ENCODE measurements at regions not wholly inside any gene's neighbourhood (a gene's known extent, or its start where the extent isn't known, plus 50 kb on each side); places are given as distances from the start of the nearest gene placed in this dataset.

DNA sequence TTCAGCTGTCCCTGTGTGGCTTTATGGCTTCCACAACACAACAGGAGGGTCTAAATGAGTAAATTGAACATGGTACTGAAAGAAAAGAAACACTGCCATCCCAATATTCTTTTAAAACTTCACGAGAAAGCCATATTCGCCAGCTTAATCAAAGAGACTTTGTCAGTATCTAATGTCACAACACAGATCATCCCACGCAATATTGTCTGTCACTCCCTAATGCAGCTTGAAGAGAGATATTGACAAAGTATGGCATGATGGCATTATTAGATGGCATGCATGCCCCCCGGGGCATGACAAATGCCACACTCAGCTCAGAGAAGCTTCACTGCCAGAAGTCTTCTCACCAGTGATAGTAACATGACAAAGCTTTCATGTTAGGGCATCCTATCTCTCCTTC lies 197.8 kb downstream of the TTC8 start:
- no peak for DNase-seq

DNA sequence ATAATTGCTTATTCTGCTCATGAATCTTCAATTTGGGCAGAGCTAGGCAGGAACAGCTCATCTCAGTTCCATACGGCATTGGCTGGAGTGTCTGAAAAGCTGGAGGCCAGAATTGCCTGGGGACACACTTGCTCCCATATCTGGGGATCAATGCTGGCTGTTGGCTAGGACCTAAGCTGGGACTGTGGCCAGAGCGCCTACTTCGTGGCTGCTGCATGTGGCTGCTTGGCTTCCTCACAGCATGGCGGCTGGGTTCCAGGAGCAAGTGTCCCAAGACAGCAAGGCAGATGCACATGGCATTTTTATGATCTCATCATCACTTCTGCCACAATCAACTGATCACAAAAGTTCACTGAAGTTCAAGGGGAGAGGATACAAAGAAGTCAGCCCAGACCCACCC lies 200.2 kb downstream of the TTC8 start:
- DNase-seq = no peak

DNA sequence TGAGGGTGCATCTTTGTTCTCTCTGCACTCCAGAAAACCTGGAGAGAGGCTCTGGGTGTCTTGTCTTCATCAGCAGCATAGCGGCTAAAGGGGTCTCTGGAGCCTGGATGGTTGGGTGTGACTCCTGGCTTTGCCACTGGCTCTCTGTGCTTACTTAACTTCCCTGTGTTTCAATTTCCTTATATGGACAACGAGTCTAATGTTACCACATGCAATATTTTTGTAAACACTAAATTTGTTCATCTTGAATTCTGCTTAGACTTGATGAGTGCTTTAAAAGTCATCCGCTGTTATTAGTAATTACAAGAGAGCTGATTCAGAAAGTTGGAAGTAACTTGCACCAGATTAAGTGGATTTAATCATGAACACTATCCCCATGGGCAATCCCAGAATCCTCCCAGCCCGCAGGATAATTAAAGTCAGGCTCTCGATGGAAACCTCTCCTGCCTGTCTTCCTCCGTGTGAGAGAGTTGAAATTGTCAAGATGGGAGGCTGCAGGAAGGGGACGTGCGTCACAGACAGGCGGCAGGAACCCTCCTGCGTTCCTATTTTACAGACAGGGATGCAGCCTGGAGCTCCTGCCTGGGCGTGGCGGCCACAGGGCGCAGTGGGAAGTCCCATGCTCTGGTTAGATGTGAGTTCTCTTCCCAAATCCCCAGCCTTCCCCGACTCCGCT lies 201.2 kb downstream of the TTC8 start:
- no peak for DNase-seq

DNA sequence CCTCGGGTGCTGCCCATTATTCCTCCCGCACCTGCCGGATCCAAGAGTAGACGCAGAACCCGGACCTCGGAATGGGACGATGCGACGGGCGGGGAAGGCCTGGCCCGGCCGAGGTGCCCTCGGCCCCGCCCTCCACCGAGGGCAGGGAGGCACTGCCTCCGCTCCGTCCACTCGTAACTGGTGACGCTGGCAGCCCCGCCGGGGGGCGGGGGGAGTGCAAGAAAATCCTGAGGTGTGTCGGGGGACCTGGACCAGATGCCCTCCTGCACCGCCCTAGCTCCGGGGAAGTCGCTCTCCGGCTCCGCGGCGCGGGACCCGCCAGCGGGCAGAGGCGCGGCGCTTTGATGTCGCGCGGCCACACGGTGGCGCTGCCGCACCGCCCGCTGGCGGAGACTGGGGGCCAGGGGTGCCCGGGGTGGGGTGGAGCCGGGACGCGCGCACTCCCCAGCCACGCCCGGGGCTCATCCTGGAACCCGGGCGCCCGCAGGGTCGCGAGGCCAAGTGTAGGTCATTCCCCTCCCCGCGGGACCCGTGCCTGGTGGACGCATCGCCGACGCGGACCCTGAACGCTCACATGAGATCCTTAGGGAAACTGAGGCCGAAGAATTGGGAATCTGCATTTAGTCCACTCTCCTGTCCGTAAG lies 202.8 kb downstream of the TTC8 start:
- DNase-seq = no peak

DNA sequence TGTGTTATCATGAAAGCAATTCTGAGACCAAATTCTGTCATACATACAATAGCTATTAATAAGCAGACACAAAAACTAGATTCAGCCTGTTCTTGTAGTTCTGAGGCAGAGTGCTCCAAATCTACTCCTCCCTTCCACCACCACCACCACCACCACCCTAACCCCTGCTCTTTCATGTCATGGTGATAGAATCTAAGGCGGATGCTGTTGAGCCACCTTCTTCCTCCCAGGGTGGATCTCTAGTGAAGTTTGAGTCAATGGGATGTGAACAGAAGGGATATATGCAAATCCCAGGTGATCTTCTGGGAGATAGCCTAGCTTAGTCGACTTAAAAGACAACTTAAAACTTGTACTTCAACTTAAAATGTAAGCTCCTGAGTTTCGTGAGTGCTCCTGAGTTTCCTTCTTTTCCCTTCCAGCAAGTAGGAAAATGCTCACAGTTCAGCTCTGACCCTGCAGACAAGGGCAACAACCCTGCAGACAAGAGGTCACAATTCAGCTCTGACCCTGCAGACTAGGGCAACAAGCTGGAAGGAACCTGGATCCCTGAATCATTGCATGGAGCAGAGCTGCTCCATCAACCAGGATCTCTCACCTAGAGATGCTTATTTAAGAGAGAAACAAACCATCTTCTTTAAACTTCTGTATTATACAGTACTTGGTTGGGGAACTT lies 204.1 kb downstream of the TTC8 start:
- no peak for DNase-seq

DNA sequence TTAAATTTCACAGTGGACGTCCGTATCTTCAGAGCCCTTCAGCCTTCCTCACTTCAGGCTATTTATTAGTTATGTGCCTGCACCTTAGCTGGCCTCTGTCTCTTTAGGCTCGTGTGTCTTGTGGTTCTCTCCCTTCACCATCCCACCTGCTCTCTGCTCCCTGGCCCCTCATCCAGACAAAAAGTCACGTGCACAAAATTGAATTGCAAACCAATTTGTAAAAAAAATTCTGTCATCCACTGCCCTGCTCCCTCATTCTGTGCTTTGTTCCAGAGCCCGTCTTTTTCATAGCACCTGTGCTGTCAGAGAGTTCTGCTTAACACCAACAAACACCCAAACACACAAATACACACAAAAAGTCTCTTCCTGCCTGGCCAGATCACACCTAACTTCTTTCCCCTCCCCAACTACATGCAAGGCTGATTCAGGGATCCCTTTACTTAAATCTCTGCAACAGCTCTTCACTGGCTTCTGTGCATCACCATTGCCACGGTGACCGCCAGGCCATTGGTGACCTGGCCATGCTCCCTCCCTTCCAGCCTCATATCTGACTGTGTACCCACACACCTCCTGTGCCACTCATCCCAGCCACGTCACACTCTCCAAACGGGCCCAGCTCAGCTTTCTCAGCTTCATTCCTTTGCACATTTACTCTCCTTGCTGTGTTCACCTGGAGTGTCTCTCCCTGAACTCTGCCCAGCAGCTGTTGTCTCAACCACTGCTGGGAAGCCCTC lies 205.7 kb downstream of the TTC8 start:
- DNase-seq = no peak

DNA sequence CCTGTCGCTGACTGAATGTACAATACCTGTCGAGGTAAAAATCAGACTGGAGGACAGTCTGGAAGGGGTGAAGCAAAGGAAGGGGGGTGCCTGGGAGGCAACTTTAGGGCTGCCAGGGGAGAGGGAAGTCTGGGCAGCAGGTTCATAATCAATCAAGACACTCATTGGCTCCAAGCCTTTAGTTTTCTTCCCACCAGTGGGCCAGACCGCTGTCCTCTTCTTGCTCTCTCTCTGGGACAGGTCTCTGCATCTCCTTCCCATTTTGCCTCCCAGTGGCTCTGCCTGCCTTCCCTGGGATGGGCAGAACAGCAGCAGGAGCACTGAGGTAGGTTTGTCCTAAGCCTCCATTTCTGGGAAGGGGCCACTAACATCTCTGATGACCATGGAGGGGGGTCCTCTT lies 206.5 kb downstream of the TTC8 start:
- DNase-seq = no peak

DNA sequence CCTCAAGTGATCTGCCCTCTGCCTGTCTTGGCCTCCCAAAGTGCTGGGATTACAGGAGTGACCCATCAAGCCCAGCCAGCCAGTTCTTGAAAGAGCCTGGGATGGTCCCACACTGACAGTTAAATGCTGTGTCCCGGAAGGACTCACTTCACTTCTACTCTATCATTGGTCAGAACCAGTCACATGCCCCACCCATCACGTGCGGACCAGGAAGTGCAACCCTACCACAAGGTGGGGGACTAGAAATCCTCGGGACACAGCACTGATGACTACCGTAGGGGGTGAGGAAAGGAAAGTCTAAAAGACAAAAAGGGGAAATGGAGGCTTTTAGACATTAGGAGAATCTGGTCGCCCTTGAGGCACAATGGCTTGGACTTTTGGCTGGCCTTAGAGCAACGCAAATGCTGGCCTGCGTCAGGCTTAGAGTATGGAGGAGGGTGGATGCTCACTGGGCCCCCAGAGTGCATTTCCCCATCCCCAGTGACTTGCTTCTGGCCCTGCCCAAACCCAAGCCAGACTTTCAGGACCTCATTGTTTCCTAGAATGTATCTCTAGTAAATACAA lies 207.7 kb downstream of the TTC8 start:
- DNase-seq = no peak

DNA sequence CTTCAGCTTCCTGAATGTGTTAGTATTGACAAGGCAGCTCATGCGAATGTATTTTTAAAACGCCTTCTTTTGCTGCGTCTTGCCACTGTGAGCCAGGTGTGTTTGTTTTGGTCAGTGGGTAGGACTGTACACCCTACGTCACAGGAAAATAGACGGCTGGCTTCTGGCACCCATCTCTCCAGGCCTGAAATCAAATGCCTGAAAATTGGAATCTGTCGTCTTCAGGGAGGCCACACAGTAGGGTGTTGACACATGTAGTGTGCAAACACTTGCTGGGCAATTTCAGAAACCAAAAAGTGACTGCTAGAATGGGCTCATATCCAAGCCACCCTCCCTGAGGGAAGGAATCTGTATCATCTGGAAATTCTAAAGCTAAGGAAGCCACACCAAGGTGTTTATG lies 209.3 kb downstream of the TTC8 start:
- peak; percentile 87 for DNase-seq

DNA sequence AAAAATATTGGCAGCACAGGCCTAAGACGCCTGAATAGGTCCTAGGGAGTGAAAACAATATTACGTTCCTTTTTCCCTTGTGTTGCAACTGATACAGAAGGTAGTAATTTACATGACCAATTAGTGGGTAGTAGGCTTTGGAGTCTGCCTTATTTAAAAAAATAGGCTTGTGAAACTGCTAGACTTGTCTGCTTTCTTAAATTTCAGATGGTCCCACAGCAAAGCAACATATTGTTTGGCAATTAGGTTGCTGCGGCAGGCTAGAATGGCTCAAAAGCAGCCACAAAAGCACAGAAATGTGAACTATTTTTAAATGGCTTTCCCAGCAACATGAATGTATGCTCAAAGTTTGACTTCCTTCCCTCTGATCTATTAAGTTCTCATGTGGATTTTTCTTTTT lies 211.9 kb downstream of the TTC8 start:
- no peak for DNase-seq

DNA sequence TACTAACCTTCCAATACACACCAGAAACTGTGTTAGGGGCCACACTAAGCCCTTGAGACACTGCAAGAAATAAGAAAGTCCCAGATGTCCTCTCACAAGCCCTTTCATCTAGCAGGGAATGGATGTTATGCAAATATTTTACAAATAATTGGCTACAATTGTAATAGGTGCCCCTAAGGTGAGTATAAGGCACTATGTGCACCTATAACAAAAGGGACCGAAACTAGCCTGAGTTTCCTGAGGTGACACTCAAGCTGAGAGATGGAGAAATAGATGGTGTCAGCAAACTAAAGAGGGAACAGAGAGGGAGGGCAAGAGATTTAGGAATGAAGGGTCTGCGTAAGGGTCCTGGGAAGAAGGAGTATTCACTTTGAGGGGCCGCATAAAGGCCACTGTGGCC lies 212.6 kb downstream of the TTC8 start:
- DNase-seq = no peak

DNA sequence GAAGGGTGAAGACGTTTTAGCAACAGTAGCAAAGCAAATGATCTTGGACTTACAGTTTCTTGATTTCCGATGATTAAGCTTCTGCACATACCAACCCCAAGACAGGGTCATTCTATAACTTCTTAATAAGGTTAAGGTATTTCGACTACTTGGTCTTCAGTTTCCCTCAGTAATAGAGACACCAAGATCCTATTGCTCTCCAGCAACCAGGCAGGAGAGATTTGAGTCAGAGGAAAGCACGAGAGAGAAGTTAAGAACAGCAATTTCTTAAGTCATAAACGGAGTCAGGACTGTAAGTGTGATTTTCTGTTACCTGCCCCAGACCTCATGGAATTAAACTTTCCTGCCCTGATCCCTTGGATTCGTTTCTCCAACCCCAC lies 215.6 kb downstream of the TTC8 start:
- DNase-seq = no peak

DNA sequence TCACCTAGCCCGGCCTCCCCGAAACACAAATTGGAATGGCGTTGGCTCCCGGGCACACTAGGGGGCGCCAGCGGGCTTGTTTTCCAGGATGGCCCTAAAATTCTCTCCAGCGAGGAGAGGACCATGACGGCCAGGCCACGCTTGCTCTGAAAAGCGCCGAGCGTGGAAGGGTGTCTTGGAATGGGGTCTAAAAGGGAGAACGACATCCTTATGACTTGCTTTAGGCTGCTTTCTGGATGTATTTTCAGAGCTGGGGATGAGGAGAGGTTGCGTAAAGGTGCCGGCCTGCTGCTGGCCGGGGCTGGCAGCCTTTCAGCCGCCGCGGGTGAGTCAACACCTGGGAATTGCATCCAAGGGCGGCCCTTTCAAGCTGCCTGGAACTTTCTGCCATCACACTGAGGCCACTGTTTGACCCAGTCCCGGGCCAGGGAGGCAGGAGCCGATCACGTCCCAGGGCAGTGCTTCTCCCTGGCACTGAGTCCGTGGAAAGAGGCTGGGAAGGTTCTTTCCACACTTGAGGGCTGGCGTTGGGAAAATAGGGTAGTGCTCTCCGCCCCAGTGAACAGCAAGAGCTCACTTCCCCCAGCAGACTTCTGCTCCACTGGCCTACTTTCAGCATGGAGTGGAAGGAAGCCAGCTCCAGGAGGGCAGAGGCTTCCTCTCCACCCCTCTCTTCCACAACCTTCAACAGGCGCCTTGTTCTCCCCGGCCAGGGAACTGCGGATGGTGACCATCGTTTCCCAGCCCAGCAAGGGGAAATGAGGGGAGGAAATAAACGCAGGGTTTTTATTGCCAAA lies 216.2 kb downstream of the TTC8 start:
- peak; percentile 67 for DNase-seq

DNA sequence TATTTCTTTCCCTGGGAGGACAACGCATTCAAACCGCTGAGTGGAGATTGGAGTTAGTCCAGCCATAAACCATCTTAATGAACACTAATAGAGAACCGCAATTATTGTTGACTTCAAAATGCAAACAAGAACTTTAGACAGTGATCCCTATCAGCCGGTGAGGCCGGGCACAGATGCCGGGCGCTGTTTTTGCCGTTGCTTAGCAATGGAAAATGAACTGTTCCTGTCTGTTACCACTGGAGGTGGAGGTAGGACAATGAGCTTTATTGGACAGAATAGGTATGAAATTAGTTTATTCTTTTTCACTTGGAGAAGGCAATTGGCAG lies 216.8 kb downstream of the TTC8 start:
- peak; percentile 43 for DNase-seq

DNA sequence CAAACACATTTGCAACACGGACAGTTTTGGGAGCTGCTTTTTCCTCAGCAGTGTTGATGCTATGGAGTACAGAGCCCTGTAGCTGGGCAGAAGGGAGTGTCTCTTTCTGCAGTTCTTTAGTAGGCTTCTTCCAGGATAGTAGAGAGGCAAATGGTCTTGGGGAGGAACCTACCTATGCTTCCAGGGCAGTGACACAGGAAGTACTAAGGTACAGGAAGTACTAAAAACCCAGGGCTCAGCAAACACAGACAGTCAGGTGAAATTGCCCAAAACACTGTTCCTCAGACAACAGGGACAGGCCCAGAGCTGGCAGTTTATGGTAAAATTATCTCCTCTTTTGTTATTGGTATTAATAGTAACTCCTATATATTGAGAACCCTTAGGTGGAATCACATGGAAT lies 217.6 kb downstream of the TTC8 start:
- no peak for DNase-seq

DNA sequence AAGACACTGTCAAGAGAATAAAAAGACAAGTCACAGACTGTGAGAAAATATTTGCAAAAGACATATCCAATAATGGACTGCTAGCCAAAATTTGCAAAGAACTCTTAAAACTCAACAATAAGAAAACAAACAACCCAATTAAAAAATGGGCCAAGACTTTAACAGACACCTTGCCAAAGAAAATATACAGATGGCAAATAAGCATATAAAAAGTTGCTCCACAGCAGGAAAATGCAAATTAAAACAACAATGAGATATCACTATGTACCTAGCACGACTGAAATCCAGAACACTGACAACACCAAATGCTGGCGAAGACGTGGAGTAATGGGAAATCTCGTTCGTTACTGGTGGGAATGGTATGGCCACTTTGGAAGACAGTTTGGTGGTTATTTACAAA lies 228.9 kb downstream of the TTC8 start:
- DNase-seq = no peak

DNA sequence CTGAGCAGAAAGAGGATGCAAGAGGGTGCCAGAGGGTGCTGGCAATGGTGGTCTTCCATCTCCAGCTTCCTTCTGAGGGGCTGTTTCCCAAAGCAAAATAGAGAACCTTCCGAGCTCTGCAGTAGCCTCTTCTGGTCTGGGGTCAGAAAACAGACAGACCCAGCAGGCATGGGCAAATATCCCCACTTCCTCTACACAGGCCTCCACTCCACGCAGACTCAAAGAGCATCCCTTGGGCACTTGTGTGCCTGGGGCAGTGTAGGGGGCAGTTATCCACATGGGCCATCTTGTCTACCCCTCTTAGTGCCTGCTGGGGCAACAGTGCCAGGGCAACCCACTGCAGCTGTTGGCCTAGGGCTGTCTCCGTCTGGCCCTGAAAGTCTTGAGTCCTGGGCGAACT lies 231.9 kb downstream of the TTC8 start:
- DNase-seq = no peak

DNA sequence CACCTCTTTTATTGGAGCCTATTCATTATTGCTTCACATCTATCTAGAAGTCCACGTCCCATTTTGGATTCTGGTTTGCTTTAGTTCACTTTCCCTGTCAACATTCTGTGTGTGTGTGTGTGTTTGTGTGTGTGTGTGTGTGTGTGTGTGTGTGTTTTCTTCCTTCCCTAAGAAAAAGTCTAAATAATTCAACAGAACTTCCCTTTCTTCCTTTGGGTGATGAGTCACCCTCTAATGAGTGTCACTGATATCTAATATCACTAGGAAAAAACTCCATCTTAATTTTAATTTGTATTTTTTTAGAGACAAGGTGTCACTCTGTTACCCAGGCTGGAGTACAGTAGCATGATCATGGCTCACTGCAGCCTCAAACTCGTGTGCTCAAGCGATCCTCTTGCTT lies 234.2 kb downstream of the TTC8 start:
- no peak for DNase-seq

DNA sequence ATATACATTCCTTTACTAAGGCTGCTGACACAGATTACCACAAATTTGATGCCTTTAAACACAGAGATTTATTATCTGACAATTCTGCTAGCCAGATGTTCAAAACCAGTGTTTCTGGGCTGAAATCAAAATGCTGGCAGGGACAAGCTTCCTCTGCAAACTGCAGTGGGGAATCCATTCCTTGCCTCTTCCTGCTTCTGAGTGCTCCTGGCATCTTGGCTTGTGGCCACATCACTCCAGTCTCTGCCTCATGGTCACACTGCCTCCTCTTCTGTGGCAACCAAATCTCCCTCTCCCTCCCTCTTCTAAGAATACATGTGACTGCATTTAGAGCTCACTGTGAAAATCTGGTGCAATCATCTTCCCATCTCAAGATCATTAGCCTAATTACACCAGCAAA lies 235.7 kb downstream of the TTC8 start:
- DNase-seq = no peak

DNA sequence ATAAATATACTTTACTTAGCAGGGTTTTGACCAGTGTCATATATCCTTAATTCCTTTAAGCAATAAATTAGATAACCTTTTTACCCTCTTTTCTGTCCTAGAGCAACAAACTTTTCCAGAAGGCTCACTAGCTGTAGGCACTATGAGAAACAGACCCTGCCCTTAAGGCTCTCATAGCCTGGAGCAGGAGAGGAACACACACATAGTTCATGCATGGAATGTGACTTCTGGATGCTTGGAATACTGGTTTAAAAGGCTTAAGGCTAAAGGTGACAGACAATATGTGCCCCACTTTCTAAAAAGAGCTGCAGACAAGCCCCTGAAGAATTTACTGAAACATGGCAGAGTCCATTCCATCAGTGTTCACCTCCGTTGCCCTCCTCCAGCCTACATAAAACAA lies 237.2 kb downstream of the TTC8 start:
- DNase-seq = no peak

DNA sequence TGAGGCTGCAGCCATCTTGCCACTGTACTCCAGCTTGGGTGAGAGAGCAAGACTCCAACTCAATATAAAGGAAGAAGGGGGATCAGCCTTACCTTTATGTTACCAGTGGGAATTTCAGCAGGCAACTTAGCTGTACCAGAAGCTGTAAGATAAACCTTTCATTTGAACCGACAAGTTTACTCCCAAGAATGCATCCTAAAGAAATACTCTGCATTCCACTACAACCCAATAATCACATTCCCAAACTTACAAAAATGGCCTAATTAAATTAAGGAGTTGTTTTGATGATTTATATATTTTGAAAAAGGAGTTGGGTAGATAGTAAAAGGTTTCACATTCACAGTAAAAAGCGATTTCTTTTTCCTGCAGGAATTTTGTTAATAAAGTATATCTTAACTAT lies 241.4 kb downstream of the TTC8 start:
- no peak for DNase-seq

DNA sequence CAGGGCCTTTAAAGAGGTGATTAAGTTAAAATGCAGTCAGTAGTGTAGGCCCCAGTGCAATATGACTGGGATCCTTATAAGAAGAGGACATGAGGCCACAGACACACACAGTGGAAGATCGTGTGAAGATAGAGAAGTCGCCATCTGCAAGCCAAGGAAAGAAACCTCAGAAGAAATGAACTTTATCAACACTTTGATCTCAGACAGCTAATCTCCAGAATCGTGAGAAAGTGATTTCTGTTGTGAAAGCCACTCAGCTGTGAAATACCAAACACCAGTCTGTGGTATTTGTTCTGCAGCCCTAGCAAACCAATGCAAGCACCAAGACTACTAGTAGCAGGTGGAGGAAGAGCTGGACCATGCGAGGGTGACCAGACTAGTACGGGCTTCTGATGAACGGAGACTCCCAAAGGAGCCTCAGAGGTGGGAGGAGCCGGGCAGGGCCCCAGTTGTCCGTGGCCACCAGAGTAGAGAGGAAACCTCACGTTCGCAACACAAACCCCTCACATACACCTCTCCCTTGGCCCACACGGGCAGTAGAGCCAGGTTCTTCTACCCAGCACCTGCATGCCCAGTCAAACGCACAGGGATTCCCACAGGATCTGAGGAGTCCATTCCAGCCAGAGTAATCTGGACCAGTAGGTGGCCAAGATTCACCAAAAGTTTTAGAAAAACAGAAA lies 243.0 kb downstream of the TTC8 start:
- DNase-seq = no peak

Measured in SHP77 treated with DMSO at 0.1 percent for 48 hours (cell line).